ENCODE measurements at regions not wholly inside any gene's neighbourhood (a gene's known extent, or its start where the extent isn't known, plus 50 kb on each side); places are given as distances from the start of the nearest gene placed in this dataset.
"Not testable (repeated sequence)": the region's sequence is repeated elsewhere in the genome, so short reads cannot be mapped to it uniquely, and the experiment has no call there.

DNA sequence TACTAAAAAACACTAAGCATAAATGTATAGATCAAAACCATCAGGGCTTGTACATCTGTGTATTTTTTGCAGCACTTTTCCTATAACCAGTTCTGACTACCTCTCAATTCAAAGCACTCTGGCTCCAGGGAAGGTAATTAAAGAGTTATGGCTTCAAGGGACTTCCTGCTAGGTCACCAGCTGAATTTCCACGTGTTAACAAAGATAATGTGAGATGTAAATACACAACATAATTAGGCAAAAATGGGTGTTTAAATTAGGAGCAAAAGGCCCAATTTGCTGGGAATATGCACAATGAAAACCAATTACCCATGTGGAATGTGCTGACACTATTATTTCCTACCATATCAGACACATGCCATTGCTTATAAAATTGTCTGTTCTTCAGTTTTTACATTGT lies 513.4 kb upstream of the FLRT2 start:
- intact Hi-C loops (cut with micrococcal nuclease), result no loop called here

DNA sequence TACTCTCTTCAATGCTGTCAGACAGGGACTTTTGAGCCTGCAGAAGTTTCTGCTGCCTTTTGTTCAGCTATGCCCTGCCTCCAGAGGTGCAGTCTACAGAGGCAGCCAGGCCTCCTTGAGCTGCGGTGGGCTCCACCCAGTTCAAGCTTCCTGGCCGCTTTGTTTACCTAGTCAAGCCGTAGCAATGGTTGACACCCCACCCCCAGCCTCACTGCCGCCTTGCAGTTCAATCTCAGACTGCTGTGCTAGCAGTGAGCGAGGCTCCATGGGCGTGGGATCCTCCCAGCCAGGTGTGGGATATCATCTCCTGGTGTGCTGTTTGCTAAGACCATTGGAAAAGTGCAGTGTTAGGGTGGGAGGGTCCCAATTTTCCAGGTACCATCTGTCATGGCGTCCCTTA lies 506.1 kb upstream of the FLRT2 start:
- intact Hi-C loops (cut with micrococcal nuclease), result not testable (repeated sequence)

DNA sequence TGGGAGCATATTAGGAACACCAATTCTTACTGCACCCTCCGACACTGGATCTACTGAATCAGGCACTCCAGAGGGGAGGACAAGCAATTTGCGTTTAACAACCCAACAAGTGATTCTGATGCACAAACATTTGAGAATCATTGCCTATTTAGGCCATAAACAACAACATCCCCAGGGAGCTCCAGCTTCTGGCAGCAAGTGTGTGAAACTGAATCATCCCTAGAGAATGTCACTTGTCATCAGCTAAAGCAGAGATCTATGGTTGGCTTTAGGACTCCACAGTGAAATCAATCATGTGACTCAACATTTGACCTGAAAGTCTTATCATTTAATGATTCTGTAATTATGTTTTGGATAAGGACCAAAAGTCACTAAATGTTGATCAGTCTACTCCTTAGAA lies 505.0 kb upstream of the FLRT2 start:
- intact Hi-C loops (cut with micrococcal nuclease), result no loop called here

- intact Hi-C loops (cut with micrococcal nuclease), result no loop called here
Measured at GRCh38 chr14:85027681-85028370, 502.1 kb upstream of the FLRT2 start.

DNA sequence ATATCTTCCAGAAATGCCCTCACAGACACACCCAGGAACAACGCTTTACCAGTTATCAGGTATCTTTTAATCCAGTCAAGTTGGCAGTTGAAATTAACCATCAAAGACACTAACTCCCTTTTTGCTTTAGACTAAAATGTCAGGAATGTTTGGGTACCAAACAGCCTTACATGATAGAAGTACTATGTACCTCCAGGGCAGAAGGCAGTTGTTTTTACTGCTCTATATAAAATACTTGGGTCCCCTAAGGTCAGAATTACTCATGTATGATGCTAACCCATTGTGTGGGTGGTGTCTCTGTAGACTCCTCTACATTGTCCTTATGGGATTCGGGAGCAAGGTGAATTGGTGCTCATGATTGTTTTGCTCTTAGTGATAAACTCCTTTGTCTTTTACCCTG lies 492.5 kb upstream of the FLRT2 start:
- intact Hi-C loops (cut with micrococcal nuclease), result no loop called here

DNA sequence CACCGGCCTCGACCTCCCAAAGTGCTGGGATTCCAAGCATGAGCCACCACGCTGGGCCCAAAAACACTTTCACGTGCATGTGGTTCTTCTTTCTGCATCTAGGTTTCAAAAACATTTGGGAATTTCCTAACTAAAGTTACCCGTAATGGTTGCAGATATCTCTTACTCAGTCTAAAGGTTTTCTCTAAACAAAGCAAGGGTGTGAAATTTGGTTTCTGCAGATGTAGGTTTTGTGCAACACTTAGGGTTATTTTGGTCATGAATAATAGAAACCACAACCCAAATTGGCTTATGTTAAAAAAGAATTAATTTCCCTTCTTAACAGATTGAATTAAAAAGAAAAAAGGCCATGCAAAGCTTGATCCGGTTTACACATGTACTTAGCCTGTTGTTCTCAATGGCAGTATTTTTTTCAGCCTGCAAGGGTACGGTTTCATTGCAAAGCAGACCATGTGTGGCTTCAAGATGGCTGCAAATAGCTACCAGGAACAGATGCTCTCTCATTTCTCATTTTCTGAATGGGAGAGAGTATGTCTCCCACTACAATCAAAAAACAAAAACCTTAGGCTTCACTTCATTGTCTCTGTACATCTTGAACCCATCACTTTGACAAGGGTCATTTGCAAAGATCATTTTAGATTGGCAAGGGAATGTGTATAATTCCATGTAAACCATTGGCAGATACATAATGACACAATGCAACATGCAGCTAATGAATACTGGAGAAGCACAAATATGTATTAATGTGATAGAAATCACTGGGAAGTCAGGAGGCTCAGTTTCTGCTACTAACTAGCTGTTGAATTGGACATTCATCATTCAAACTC lies 491.2 kb upstream of the FLRT2 start:
- intact Hi-C loops (cut with micrococcal nuclease), result no loop called here

DNA sequence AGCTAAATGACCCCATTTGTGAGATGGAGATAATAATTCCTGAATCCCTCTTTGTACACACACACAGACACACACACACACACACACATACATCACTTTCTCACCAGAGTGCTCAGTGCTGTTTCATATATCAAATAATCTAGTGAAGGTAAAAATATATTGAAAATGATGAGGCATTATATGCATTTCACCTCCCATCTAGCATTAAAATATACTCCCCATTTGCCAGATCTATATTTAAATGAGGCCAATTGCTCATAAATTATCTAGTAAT lies 490.7 kb upstream of the FLRT2 start:
- intact Hi-C loops (cut with micrococcal nuclease), result no loop called here

GRCh38 chr14:85040046-85040685 lies 489.8 kb upstream of the FLRT2 start:
- intact Hi-C loops (cut with micrococcal nuclease), result no loop called here

DNA sequence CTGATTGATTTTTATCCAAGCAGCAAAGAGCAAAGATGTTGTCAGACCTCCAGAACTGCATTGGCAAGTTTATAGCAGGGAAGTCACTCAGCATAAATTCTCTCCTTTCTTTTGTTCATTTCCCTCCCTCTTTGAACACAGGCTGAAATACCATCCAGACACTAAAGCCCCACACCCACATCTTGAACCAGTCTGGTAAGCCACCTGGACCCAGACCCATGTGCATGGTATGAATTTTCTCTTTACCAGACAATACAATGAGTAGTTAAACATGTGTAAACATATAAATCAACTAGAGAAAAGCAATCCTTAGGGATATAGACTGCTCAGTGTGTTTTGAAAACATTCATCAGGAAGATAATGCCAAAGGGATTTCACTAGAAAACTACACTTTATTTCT lies 488.3 kb upstream of the FLRT2 start:
- intact Hi-C loops (cut with micrococcal nuclease), result no loop called here

GRCh38 chr14:85042301-85042700 lies 487.6 kb upstream of the FLRT2 start:
- intact Hi-C loops (cut with micrococcal nuclease), result no loop called here

DNA sequence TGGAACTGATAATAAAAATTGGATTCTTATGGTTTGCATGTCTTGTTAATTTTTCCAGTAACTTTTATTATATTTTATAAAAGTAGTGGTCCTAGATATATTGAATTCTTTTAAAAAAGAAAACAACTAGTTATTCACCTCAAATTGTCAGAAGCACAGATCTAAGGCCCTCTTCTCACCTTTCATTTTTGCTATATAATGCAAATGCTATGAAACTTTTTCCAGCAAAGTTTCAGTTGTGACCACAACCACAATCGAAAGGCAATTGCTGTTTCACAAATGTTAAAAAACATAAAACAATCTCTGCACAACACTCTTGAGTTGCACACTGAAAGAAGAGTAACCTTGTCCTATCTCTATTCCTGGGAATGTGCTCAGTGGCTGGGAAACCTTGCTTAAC lies 479.8 kb upstream of the FLRT2 start:
- intact Hi-C loops (cut with micrococcal nuclease), result no loop called here

DNA sequence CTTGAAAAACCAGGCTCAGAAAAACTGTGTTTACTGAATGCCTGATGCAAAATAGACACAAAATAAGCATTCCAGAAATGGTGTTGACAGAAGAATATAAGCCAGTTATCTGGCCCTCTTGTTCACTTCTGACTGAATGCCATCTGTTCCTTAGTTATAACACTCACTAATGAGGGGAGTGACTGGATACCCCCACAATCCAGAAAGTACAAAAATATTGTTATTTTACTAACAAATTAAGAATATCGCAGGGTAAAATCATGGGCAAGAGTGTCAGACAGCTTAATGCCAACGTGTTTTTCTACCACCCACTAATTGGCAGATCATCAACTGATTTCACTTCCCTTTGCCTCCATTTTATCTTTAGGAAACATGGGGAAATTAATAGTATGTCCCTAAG lies 477.3 kb upstream of the FLRT2 start:
- intact Hi-C loops (cut with micrococcal nuclease), result no loop called here

DNA sequence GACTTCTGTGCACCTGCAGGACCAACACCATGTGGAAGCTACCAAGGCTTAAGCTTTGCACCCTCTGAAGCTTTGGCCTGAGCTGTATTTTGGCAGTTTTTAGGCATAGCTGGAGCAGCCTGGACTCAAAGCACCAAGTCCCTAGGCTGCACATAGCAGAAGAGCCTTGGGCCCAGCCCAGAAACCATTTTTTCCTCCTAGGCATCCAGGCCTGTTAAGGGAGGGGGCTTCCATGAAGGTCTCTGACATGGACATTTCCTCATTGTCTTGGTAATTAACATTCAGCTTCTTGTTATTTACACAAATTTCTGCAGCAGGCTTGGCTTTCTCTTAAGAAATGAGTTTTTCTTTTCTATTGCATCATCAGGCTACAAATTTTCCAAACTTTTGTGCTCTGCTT lies 475.8 kb upstream of the FLRT2 start:
- intact Hi-C loops (cut with micrococcal nuclease), result no loop called here

GRCh38 chr14:85056267-85056666 lies 473.7 kb upstream of the FLRT2 start:
- intact Hi-C loops (cut with micrococcal nuclease), result no loop called here

DNA sequence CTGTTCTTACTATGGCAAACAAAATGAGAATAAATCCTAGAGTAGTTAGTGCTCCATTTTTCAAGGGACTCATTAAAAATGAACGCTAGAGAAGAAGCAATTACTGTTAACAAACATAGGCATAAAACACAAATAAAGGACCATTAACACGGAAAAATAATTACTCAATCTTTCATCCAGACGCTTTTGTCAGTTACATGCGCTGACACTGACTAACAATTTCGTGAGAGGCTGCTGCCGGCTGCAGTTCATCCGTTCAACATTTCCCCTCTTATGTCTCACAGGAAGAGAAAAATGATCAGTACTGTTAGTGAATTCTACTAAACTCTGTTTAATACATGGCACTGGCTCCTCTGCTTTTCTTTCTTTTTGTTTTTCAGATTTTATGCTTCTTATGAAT lies 472.7 kb upstream of the FLRT2 start:
- intact Hi-C loops (cut with micrococcal nuclease), result no loop called here

DNA sequence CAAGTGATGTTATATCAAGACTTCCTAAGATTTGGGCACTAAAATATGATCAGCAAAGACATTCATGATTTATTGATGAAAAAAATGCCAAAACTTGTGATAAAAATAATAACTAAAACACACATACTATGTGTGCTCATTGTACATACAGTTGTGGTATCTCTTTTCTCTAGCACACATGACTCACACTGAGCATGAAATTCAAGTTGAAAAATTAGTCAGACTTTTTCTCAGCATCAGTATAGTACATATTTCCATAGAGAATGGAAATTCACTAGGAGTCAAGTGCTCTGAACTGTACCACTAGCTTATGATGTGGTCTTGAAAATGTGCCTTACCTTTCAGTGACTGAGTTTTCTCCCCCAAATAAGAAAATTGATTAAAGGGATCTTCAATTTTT lies 471.8 kb upstream of the FLRT2 start:
- intact Hi-C loops (cut with micrococcal nuclease), result no loop called here

GRCh38 chr14:85060121-85060520 lies 469.8 kb upstream of the FLRT2 start:
- intact Hi-C loops (cut with micrococcal nuclease), result no loop called here

DNA sequence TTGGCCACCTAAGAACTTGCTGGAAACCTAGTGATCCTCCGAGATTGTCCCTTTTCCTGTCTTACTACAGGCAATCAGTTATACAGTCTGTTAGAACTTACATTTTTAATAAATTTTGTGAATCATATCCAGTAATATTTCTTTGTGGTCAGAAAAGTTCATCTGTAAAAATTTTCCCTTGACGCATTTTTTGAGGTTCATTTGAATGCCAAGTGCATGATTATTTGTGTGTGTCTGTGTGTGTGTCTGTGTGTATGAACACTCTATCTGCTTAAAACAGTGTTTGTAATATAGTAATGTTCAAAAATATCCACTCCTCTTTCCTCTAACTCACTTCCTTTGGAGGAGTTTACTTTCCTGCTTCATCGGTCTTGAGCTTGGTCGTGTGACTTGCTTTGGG lies 468.7 kb upstream of the FLRT2 start:
- intact Hi-C loops (cut with micrococcal nuclease), result no loop called here

DNA sequence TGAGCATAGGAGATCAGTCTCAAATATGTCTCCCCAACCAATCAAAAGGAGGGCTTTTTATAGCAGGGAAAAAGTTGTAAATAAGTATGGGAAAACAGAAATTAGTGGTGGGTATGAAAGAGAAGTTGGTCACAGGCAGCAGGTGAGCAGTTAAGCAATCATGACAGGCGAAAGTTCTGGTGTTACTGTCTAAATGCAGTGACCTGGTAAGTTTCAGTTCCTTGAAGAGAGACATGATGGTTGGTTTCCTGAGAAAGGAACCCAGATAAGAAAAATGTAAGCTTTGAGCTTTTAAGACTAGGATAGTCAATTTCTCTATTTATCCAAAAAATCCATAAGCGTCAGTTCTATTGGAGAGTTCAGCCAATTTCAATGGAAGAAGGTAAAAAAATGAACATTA lies 466.2 kb upstream of the FLRT2 start:
- intact Hi-C loops (cut with micrococcal nuclease), result no loop called here

DNA sequence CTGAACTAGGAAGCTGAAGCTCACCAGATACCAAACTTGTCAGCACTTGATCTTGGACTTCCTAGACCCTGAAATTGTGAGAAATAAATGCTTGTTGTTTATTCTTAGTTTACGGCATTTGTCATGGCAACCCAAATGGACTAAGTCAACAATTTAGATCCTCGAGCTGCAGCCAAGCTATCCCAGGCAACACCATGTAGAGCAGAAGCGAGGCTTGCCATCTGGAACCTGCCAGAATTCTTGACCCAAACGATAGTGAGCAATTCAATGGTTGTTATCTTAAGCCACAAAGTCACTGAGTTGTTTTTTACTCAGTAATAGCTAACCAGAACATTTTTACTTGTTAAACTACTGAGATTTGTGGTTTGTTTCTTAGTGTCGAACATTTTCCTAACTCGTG lies 458.5 kb upstream of the FLRT2 start:
- intact Hi-C loops (cut with micrococcal nuclease), result no loop called here

GRCh38 chr14:85074955-85075354 lies 455.0 kb upstream of the FLRT2 start:
- intact Hi-C loops (cut with micrococcal nuclease), result no loop called here

- intact Hi-C loops (cut with micrococcal nuclease), result no loop called here
Measured at GRCh38 chr14:85075694-85076476, 454.1 kb upstream of the FLRT2 start.

All from T-helper 2 cell treated with Interferon-gamma antibody and Interleukin-4, amounts not matched to agents 100 ng/mL and 5 ng/mL, for 36 hours (primary cell).